ENCODE measurements at regions not wholly inside any gene's neighbourhood (a gene's known extent, or its start where the extent isn't known, plus 50 kb on each side); places are given as distances from the start of the nearest gene placed in this dataset.

DNA sequence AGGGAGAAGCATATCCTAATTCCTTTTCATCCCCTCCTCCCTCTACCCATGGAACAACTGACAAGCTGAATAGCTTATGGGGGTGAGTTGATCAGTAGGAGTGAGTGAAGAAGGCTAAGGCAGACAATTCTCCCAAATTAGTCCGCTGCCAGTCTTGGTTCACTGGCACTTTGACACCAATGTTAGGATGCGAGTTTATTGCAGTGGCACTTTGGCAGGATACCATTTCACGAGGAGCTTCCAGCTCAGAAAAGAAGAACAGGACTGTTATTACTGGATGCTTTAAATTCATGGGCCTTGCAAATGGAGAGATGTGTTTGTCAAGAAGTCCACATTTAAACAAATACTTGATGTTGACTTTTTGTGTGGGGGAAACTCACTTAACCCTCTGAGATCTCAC lies 427.6 kb downstream of the NR2F1-AS1 start:
- H3K27ac ChIP-seq = no peak overlapping the region

DNA sequence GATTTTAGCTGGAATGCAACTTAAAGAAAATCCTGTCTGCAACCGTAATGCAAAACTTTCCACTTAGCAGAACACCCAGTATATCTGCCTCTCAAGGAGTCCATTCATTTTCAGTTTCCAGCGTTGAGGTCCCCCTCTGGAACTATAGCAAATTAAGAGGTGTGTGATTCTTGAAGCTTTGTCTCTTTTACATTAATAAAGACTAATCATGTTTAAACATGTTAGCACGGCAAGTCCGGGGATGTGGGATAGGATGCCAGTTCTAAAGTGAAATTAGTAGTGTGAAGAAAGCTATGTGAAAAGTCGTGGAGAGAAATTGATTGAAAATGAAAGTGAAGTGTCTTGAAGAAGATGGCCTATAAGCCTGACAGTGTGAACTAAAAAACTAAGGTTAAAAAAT lies 429.1 kb downstream of the NR2F1-AS1 start:
- TF ChIP-seq ZFX (IDR thresholded peaks at IDR 0.05) = no peak
- TF ChIP-seq, protein P1, sequence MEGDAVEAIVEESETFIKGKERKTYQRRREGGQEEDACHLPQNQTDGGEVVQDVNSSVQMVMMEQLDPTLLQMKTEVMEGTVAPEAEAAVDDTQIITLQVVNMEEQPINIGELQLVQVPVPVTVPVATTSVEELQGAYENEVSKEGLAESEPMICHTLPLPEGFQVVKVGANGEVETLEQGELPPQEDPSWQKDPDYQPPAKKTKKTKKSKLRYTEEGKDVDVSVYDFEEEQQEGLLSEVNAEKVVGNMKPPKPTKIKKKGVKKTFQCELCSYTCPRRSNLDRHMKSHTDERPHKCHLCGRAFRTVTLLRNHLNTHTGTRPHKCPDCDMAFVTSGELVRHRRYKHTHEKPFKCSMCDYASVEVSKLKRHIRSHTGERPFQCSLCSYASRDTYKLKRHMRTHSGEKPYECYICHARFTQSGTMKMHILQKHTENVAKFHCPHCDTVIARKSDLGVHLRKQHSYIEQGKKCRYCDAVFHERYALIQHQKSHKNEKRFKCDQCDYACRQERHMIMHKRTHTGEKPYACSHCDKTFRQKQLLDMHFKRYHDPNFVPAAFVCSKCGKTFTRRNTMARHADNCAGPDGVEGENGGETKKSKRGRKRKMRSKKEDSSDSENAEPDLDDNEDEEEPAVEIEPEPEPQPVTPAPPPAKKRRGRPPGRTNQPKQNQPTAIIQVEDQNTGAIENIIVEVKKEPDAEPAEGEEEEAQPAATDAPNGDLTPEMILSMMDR (conservative IDR thresholded peaks at IDR 0.05) = no peak

More for the DNA sequence above, 427.6 kb downstream of the NR2F1-AS1 start:
- TF ChIP-seq ZFX (IDR thresholded peaks at IDR 0.05) = no peak

DNA sequence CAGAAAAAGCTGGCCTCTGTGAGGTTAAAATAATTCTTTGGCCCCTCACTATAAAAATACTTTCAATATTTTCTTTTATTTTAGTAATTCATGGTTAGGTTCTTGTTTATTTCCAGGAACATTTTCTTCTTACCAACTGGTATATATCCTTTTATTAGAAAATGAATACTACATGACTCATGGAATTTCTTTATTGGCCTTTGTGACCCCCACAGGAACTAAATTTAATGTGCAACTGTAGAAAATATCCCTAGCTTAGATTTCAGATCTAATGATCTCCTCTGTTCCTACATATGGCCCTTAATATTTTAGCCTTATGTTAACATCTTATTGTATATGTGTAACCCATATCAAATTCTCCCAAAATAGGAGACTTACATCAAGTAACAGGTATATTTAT lies 429.9 kb downstream of the NR2F1-AS1 start:
- H3K27ac ChIP-seq = no peak overlapping the region
- no peak for TF ChIP-seq ZFX (IDR thresholded peaks at IDR 0.05)
- TF ChIP-seq, protein P1 (conservative IDR thresholded peaks at IDR 0.05) = no peak

More for the DNA sequence above, 429.1 kb downstream of the NR2F1-AS1 start:
- no peak overlapping the region for H3K27ac ChIP-seq

DNA sequence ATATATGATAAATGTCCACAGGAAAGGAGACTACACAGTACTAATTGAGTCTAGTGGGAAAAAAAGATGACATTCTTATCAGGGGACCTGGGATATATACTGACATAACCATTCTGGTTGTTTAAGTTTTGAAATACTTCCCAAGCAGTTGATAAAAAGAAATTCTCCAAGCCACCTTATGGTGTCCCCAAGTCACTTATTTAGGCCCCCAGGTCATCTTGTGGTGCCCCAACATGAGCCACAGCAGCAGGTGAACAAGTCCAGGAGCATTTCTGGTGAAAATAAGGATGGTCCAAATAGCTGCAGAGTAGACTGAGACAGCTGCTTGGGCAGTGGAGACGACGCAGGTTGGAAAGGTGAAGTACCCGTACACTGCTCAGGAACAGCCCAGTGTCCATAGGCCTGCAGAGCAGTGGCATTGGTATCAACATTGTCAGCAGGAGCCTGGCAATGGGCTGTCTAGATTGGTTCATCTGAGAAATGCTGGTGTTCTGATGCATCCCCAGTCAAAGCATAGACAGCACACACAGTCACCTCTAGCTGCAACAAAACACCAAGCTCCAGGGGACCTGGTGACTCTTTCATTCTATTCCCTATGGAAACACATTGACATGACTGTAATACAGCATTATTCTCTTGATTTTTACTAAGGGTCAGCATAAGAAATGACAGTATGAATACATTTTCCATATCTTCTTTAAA lies 430.6 kb downstream of the NR2F1-AS1 start:
- no peak for TF ChIP-seq ZFX (IDR thresholded peaks at IDR 0.05)
- TF ChIP-seq, protein P1 (conservative IDR thresholded peaks at IDR 0.05) = no peak
- no peak overlapping the region for H3K27ac ChIP-seq

DNA sequence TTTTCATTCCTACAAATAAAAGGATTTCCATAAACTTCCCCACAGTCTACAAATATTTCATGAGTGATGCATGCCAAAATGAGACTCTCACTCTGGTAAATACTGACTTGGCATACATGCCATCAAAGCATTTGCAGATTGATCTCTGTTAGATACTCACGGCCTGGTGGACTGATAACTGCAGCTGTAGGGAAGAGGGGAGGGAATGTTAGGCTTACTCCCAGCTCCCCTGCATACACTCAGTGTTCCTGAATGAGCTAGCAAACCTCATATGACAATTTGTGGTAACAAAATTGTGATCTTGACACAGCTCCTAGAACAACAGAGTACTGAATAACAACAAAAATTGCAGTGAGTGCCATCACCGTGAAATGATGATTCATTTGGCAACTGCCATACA lies 435.3 kb downstream of the NR2F1-AS1 start:
- TF ChIP-seq ZFX (IDR thresholded peaks at IDR 0.05) = no peak
- TF ChIP-seq, protein P1 (conservative IDR thresholded peaks at IDR 0.05) = no peak

DNA sequence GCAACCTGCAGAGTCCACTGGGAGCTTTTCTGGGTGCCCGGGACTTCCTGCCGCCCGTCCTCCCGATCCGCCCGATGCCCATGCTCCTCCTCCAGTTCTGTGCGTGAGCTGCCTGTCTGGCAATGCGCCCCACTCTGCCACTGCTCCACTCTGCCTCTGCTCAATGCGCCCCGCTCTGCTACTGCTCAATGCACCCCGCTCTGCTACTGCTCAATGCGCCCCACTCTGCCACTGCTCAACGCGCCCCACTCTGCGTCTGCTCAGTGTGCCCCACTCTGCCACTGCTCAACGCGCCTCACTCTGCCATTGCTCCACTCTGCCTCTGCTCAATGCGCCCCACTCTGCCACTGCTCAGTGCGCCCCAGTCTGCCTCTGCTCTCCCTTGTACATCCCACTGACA lies 436.0 kb downstream of the NR2F1-AS1 start:
- TF ChIP-seq ZFX (IDR thresholded peaks at IDR 0.05) = no peak
- TF ChIP-seq, protein P1 (conservative IDR thresholded peaks at IDR 0.05) = no peak
- no peak overlapping the region for H3K27ac ChIP-seq

More for the DNA sequence above, 435.3 kb downstream of the NR2F1-AS1 start:
- H3K27ac ChIP-seq = no peak overlapping the region

DNA sequence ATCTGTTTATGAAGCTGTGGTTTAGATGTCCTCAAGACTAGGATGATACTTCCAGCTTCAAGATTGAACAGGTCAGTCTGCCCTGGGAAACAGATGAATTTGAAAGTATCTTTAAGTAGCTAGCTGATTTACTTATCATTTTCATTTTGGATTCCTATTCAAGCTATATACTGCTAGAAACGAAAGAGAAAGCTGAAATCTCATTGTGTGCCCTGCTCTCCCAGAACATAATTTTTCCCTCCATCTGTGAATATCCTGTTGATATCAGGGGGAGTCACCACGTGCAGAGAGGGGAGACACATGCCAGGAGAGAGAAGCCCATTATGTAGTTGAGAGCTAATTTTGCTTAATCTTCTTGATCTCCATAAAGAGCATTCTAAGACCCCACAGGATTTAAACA lies 439.1 kb downstream of the NR2F1-AS1 start:
- H3K27ac ChIP-seq = no peak overlapping the region
- TF ChIP-seq, protein P1 (conservative IDR thresholded peaks at IDR 0.05) = no peak
- TF ChIP-seq ZFX (IDR thresholded peaks at IDR 0.05) = no peak
